ENCODE measurements at regions not wholly inside any gene's neighbourhood (a gene's known extent, or its start where the extent isn't known, plus 50 kb on each side); places are given as distances from the start of the nearest gene placed in this dataset.

GRCh38 chr14:84533181-84533725, 996.7 kb upstream of the FLRT2 start:
- DNase-seq (ENCODE audit: low spot score), result no peak

GRCh38 chr14:84533791-84534190, 996.2 kb upstream of the FLRT2 start:
- DNase-seq (ENCODE audit: low spot score), result no peak

- DNase-seq (ENCODE audit: low spot score), result no peak
Measured at GRCh38 chr14:84535484-84535883, 994.5 kb upstream of the FLRT2 start.

GRCh38 chr14:84535976-84536375, 994.0 kb upstream of the FLRT2 start:
- no peak for DNase-seq (ENCODE audit: low spot score)

GRCh38 chr14:84541018-84541417, 988.9 kb upstream of the FLRT2 start:
- DNase-seq (ENCODE audit: low spot score), result no peak

- DNase-seq (ENCODE audit: low spot score), result no peak
Measured at GRCh38 chr14:84543859-84544258, 986.1 kb upstream of the FLRT2 start.

GRCh38 chr14:84544486-84545131, 985.3 kb upstream of the FLRT2 start:
- no peak for DNase-seq (ENCODE audit: low spot score)

- no peak for DNase-seq (ENCODE audit: low spot score)
Measured at GRCh38 chr14:84546236-84546635, 983.7 kb upstream of the FLRT2 start.

- DNase-seq (ENCODE audit: low spot score), result no peak
Measured at GRCh38 chr14:84554136-84554535, 975.8 kb upstream of the FLRT2 start.

- DNase-seq (ENCODE audit: low spot score), result no peak
Measured at GRCh38 chr14:84555493-84555892, 974.5 kb upstream of the FLRT2 start.

GRCh38 chr14:84566109-84566508, 963.8 kb upstream of the FLRT2 start:
- DNase-seq (ENCODE audit: low spot score), result no peak

- no peak for DNase-seq (ENCODE audit: low spot score)
Measured at GRCh38 chr14:84575681-84576080, 954.3 kb upstream of the FLRT2 start.

GRCh38 chr14:84579292-84579691, 950.7 kb upstream of the FLRT2 start:
- no peak for DNase-seq (ENCODE audit: low spot score)

- no peak for DNase-seq (ENCODE audit: low spot score)
Measured at GRCh38 chr14:84581041-84581440, 948.9 kb upstream of the FLRT2 start.

GRCh38 chr14:84584511-84584910, 945.4 kb upstream of the FLRT2 start:
- DNase-seq (ENCODE audit: low spot score), result no peak

GRCh38 chr14:84591827-84592445, 938.0 kb upstream of the FLRT2 start:
- no peak for DNase-seq (ENCODE audit: low spot score)

- DNase-seq (ENCODE audit: low spot score), result no peak
Measured at GRCh38 chr14:84592770-84593169, 937.2 kb upstream of the FLRT2 start.

GRCh38 chr14:84610086-84610485, 919.9 kb upstream of the FLRT2 start:
- DNase-seq (ENCODE audit: low spot score), result no peak

GRCh38 chr14:84622357-84622756, 907.6 kb upstream of the FLRT2 start:
- DNase-seq (ENCODE audit: low spot score), result no peak

GRCh38 chr14:84643446-84643845, 886.5 kb upstream of the FLRT2 start:
- no peak for DNase-seq (ENCODE audit: low spot score)

GRCh38 chr14:84646786-84647500, 883.0 kb upstream of the FLRT2 start:
- no peak for DNase-seq (ENCODE audit: low spot score)

- DNase-seq (ENCODE audit: low spot score), result no peak
Measured at GRCh38 chr14:84655014-84655413, 874.9 kb upstream of the FLRT2 start.

GRCh38 chr14:84657911-84658310, 872.0 kb upstream of the FLRT2 start:
- DNase-seq (ENCODE audit: low spot score), result no peak

Measured in CD4-positive, alpha-beta T cell treated with Interleukin-6 at 100 ng/mL for 8 hours (primary cell).